T-helper 22 cell (primary cell): ENCODE measurements at regions not wholly inside any gene's neighbourhood (a gene's known extent, or its start where the extent isn't known, plus 50 kb on each side); places are given as distances from the start of the nearest gene placed in this dataset.

Experiments used
- DNase-seq: peaks from one replicate; pipeline ENCODE4 v3.0.0-alpha.2; 2020; ENCODE audit warnings: low read depth

DNA sequence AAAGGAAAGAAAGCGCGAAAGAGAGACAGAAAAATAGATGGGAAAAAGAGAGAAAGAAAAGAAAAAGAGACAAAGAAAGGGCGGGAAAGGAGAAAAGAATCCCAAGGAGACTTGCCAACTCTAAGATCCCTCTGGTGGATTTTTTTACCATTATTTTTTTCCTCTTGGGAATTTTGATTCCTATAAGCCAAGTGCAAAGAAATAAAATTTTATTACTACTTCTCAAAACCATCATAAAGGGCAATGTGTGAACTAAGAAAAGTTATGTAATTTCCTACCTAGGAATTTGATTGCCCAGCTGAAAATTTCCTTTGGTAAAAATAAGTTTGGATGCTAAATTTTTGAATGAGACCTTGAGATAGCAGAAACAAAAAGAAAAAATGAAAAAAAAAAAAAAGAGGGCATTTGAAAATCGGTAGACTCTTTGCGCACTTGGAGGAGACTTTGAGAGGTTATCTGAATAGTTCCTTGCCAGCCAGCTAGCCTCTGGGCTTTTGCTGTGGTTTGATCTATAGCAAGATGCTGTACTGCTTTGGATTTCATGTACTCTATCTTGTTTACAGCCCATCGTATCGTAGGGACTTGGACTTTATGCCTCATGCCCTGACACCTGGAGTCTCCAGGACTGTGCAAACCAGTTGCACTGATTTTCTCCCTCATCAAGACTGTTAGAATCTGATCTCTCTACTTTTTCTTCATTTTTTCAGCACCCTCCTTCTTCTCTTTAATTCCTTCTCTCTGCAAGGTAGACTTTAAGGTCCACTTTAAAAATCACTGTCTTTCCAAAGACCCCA is 535.4 kb upstream of the MKI67 start:
- no peak for DNase-seq

DNA sequence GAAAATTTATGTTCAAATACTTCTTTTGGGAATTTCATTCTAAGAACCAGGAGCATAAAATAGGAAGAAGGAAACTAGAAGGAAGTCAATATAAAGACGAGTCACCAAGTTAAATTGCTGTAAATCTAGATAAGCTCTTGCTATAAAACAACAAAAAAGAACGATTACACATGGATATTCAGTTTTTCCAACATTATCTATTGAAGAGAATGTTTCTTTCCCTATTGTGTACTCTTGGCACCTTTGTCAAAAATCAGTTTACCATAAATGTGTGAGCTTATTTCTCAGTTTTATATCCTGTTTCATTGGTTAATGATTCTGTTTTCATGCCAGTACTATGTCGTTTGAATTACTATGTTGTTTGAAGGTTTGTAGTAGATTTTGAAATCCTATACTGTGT is 536.3 kb upstream of the MKI67 start:
- no peak for DNase-seq

DNA sequence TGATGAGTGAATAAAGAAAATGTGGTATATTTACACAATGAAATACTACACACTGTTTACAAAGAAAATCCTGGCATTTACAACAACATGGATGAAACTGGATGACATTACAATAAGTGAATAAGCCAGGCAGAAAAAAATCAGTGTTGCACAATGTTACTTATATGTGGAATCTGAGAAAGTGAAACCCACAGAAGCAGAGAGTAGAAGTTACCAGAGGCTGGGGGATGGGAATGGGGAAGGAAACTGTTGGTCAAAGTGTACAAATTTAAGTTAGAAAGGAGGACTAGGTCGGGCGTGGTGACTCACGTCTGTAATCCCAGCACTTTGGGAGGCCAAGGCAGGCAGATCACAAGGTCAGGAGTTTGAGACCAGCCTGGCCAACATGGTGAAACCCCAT is 538.5 kb upstream of the MKI67 start:
- DNase-seq = no peak

DNA sequence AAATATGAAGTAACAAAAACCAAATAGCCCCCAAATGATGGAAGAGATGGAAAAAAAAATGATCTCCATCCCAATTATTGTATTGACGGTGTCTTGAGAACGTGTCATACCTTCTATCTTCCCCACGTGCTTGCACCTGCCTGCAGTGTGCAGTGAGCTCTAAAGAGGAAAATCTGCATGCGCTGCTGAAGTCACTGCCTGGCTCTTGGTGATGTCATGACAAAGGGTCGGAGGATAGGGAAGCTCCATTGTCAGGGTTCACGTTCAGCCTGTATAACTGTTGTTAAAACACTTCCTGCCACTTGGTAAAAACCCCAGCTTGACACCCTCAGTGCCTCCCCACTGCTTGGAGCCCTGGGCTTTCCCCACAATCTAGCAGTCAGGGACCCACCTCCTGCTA is 549.2 kb upstream of the MKI67 start:
- no peak for DNase-seq

DNA sequence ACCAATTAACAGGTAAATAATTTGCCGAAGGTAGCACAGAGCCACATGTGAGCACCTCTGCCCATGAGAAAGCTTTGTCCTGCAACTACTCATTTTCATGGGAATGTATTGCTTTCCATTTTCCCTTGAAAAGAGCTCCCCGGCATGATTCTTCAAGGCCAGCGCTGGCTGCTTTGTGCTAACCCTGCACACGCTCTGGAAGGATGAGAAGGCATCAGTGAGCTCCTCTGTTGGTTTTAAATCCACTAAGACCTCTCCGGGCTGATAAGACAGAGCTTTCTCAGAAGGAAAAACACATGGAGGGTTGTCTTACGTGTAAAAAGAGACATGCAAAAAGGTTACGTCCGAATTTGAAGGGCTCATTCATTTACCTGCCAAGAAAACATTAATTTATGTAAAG is 553.9 kb upstream of the MKI67 start:
- DNase-seq = no peak

DNA sequence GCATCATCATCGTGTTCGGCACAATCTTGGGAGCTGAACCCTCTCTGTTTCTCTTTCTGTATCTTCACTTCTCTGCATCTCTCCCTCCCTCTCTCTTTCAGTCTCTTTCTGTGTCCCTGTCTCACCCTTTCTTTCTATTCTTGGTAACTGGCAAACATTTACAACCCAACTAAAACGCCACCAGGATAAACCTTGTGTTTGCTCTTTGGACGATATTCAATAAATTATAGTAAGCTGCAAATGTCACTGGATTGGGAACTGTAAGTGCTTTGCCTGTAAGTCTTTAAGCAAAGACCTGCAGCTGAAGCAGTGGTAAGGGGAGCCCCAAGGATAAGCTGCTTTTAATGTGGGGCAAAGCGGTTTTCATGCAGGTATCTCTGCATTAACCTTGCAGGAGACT is 558.0 kb upstream of the MKI67 start:
- DNase-seq = no peak

DNA sequence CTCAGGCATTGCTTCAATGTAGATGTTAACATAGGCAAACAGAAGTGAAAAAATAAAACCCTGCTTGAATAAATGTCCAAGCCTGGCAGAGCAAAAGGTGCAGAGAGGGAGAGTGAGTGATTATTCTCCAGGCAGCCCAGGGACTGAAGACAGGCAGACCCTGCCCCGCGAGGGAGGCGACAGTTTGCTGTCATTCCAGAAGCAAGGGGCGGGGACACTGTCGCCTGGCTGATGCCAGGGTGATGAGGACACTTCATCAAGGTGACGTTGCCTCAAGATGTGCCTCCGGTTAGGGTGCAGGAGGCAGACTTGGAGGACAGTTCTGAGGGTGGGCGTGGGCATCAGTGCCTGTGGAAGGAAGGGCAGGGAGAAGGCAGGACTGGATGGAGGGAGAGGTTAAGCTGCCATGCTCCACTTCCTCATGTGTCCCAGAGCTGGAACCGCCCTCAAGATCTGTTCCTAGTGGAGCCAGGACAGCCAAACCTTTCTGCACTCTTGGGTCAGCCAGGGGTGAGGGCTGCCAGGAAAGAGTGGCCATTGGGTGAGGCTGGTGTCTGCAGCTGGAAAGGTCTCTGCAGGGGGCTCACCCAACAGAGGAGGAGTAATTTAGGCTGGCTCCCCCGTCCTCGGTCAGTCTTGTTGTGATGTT is 560.5 kb upstream of the MKI67 start:
- DNase-seq = no peak

DNA sequence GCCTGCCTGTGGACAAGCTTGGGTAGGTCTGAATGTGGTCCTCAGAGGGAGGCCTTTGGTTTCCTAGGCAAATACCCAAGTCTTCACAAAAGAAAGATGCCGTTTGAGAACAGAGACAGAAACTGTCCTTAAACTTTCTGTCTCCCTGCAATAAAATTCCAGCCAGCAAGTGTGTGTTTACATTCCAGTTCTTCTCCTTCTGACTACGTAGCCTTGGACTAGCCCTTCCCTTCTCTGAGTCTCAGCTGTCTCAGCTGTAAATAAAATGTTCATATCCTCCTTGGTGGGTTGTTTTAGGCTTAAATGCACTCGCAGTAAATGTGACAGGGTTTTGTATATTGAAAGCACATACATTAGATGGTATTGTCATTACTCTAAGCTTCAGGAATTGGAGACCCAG is 561.2 kb upstream of the MKI67 start:
- no peak for DNase-seq

DNA sequence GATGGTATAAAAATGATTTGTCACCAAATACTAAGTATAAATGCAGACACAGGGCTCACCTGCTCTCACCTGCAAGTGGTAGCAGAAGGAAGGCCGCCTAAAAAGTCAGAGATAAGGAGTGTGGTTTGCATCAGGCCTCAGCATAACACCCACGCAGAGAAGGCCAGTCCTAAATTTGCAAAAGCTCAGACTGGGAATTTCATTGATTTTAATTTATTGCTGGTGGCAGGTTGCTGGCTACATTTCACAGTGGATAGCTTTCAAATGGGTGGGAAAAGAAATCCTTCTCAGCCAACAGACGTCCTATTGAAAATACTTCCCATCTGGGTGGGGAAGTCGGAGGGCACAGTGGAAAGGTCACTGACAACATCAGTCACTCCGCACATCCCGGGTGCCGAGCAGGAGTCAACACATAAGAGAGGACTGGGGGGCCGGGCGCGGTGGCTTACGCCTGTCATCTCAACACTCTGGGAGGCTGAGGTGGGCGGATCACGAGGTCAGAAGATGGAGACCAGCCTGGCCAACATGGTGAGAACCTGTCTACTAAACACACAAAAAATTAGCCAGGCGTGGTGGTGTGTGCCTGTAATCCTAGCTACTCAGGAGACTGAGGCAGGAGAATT is 561.8 kb upstream of the MKI67 start:
- DNase-seq = no peak

DNA sequence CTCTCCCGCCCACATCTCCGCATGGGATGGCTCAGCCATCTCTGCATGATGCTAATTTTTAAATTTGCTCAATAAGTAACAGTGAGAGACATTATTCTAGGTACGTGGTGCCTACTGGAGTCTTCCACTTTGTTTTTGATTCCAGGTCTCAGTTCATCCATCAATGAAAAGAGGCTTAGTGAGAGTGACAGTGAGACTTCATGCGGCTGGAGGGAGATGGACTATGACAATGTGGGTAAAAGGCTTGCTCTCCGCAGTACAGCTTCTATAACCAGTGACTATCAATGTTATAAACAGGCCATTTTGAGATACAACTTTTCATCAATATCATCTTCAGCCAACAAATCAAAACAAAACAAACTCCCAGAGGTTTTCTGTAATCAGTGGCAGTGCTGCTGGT is 563.4 kb upstream of the MKI67 start:
- no peak for DNase-seq

DNA sequence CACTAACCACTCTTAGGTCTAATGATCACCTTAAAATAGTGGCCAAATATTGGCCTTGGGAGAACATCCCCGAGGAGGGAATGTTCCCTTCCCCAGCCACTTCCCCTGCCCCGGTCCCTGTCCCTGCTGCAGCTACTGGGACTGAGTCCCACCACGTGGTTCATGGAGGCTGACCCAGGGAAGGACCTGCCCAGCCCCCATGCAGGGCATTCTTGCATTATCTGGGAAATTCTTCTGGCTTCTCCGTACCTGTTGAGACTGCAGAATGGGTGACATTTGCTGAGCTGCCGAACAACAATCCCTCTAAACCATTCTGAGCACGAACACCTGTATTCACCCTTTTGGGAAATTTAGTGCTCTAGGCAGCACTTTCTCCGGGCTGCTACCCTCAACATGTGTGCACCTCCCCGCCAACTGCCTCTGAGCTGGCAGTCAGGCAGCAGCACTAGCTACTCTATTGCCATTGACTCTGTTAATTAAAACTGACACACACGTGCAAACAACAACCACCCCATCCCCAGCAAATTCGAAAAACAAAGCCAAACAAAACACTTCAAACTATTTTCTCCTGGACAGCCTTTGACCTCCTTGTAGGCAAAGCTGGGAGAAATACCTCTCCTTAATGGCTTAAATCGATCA is 567.4 kb upstream of the MKI67 start:
- no peak for DNase-seq

DNA sequence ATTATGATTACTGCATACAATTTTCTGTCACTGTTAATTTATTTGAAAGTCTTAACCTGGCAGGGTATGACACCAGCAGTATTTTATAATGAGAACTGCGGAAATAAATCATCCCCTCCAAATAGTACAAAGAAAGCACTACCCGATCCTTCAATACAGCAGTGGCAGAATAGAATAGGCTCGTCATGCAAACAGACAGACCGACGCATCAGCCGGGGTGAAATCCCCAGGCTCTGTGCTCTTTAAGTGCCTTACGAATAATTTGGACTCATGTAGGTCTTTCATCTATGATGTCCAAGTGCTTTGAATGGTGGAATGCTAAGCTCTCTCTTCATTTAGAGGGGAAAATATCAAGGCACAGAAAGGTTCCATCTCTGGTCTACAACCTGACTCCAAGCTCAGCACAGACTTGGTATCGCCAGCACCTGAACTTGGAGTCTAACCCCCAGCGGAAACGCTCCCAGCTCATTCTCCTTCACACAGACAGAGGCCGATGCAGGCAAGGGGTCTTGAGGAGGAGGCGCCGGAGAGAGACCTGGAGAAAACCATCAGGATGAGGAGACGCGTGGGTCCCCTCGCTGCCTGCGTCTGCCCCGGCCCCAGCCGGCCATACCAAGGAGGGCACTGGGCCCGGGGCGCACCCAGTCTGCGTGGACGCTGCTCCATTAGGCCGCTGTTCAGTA is 568.1 kb upstream of the MKI67 start:
- no peak for DNase-seq

DNA sequence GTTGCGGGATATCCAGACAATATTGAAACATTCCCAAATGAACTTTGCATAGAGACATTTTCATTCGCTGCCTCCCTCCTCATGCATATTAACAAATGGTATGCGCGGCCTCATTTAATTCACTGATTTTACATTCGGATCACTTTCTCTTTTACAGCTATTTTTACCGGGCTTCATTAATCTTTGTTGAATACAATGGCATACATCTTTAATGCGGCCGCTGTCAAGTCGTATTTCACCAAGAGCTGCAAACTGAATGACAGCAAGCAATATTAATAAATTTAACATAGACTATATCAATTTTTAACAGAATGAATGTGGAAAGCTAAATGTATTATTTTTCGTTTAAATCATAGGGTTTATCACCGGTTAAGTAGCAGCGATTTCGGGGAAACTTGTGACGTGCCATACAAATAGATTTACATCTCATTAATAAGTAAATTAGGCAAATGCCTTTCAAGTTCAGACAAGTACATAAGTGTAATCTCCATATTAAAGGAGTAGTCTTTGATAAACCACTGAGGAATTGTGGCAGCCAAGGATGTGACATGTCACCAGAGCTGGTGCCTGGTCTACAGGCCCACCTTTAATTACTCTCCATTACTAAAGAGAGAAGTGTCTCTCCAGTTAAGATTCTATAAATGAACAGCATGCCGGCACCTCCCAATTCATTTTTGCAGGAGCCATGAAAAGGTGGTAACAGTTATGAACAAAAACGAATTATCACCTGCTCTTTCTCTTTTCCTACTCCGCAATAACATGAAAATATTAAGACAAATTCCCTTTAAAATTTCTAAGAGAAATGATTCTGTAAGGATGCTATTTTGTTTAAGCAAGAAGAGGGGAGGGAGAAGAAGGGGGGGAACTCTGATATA is 568.9 kb upstream of the MKI67 start:
- no peak for DNase-seq

DNA sequence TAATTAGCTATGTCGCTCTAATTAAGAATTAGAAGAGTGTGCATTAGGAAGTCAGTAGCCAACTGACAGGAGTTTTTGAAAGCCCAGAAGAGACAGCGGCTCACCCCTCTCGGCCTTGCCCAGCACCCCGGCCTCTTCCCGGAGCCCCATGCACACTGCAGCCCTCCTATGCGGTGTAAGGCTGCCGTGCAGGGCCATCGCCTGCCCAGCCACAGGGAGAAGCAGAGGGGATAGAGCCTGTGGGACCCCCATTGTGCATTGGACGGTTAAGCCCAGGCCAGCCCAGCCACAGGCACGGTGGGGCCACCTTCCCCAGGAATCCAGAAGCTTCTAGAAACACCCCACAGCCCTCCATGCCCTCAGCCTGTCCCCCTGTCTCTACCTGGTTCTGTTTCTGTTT is 569.7 kb upstream of the MKI67 start:
- no peak for DNase-seq

DNA sequence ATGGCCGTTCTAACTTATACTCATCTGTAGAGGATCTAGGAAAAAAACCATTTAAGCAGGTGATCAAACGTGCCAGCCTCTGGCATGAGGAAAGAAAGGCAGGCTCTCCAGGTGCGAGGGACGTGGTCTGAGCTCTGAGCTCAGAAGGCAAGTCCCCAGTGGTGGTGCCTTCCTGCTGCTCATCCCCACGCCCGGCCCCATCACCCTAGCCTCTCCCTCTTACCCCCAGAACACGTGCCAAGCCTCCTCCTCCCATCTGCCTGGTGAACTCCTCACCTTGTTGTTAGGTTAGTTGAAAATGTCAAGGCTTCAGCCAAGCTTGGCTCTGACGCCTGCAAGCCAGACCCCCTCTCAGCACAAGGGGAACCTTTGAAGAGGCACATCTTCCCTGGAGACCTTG is 571.2 kb upstream of the MKI67 start:
- DNase-seq = no peak

DNA sequence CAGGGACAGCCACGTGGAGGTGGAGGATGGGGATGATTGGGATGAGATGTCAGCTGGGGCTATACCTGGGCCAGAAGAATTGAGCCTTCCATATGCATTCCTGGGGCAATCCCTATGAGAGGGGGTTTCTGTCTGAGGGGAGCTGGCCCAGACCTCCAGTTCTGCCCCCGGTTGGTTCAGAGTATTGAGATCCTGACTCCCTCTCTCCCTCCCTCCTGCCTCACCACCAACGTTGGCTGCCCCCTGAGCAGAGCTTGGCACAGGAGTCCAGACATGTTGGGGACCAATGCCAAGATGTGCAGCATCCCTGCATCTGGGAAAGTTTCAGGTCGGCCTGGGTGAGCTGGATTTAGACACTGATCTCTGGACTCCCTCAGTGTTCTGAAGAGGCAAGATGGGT is 575.2 kb upstream of the MKI67 start:
- DNase-seq = no peak

DNA sequence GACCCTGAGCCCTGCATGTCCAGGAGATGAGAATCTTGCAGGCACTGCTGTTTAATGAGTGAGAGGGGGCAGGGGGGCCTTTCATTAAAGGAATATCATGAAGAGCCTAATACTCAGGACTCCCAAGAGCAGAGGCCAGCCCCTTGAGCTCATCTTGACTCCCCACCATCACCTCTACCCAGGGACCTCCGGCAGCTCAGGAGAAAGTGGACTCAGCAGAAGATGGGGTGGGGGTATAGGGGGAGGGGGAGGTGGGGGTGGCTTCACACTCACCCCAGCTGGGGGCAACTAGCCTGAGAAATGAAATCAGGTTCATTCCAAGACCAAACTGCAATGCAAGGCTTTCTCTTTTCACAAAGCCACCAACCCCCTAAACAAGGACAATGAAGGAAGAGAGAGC is 575.6 kb upstream of the MKI67 start:
- DNase-seq = no peak

DNA sequence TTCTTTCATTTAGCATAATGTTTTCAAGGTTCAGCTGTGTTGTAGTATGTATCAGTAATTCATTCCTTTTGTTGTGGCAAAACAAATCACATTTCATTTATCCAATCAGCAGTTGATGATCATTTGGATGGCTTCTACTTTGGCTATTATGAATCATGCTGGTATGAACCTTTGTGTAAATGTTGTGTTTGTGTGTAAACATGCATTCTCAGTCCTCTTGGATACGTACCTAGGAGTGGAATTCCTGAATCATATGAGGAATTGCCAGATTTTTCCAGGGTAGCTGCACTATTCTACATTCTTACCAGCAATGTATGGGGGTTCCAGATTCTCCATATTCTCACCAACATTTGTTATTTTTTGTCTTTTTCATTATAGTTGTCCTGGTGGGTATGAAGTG is 578.5 kb upstream of the MKI67 start:
- DNase-seq = no peak

DNA sequence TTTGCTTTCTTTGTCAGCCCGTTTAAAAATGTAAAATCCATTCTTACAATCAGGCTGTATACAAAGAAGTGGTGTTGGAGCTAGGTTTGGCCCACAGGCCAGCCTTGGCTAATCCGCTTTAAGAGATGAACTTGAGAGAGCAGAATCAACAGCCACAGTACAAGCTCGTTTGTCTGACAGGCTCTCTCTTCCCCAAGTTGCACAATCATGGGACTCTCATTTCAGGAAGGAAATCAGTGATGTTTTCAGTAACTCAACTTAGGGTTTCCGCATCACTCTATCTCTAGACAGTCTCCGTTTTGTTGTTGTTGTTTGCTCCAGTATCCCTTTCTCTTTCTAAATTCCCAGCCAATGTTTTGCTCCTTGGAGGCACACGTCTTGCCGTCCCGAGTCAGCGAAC is 582.0 kb upstream of the MKI67 start:
- DNase-seq = no peak

DNA sequence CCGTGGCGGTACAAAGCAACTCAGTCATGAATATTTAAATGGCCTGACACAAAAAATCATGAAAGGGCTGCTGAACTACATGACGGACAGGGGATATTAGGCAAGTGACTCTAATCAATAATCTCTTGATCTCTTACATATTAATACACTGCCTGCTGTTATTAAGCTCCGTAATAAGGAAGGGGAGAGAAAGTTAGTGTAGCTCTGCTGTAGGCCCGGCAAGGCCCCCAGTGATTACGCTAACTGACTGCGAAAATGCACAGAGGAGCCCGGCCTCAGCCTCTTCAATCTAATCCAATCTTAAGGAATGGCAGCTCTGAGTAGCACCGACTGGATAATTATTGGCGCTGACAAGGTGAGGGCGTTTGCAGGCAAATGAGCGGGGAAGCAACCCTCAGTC is 583.5 kb upstream of the MKI67 start:
- no peak for DNase-seq

DNA sequence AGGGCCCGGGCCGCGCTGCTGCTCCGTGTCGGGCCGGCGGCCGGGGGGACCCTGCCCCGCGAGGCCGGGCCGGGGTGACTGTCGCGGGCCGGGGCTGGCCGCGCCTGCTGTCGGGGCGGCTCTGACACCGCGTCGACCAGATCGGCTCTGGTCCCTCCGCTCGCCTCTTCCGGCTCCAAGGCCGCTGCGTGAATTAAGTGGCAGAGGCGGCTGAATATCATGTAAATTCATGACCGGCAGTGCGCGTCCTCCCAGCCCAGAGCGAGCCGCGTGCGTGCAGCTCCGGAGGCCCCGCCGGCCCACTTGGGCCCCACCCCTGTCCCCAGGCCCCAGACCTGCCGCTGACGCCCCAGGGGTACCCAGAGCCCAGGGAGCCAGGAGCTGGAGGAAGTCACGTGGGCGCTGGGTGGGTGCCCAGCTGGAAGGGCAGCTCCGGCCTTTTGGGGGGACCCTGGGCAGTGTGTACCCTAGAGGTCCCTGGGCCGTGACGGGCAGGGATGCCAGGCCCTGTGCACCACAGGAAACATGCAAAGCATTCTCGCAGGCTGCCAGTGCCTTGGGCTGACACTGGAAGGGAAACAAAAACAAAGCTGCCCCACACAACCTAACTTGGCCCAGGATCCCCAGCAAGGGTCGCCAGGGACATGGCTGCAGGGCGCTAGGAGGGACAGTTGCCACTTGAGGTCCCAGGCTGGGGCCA is 584.0 kb upstream of the MKI67 start:
- DNase-seq = no peak
